ENCODE measurements at regions not wholly inside any gene's neighbourhood (a gene's known extent, or its start where the extent isn't known, plus 50 kb on each side); places are given as distances from the start of the nearest gene placed in this dataset.

DNA sequence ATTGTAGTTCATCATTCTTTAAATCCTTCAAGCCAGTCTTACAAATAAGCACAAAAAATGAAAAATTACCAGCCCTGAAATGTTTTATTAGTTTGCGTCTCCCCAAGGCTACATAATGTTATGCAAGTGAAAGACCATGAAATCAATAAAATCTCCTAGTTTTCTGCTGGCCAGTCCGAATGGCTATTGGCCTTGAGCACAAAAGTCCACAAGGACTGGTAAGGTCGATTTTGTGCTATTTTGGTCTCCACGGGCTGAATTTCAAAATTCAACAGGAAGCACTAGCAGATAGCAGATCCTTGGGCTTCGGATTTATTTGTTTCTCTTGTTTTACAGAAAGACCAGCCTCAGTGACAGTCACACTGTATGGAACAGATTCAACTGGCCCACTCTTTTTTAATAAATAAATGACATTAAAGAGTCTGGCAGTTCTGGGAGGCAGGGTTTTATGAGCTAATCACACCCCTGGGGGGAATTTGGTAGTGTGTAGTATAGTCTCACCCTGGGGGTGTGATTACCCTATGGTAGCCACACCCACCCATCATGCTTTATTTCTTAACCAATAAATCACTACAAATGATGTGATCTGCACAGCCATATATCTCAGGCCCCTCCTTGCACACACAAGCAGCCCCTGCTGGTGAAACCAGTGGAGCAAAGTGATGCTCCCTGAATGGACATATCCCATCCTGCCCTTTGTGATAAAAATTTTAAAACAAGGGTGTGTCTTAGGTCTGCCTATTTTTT is 51.1 kb upstream of the TMEM33 start:
- H3K36me3 ChIP-seq = no peaks in the 10 kb centered on the region
- intact Hi-C loops (cut with DNase I) = no loop called here
- H3K27ac ChIP-seq = no peak overlapping the region
- TF ChIP-seq, protein P1, sequence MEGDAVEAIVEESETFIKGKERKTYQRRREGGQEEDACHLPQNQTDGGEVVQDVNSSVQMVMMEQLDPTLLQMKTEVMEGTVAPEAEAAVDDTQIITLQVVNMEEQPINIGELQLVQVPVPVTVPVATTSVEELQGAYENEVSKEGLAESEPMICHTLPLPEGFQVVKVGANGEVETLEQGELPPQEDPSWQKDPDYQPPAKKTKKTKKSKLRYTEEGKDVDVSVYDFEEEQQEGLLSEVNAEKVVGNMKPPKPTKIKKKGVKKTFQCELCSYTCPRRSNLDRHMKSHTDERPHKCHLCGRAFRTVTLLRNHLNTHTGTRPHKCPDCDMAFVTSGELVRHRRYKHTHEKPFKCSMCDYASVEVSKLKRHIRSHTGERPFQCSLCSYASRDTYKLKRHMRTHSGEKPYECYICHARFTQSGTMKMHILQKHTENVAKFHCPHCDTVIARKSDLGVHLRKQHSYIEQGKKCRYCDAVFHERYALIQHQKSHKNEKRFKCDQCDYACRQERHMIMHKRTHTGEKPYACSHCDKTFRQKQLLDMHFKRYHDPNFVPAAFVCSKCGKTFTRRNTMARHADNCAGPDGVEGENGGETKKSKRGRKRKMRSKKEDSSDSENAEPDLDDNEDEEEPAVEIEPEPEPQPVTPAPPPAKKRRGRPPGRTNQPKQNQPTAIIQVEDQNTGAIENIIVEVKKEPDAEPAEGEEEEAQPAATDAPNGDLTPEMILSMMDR (IDR thresholded peaks at IDR 0.05) = no peak
- no peaks in the 10 kb centered on the region for H3K9me3 ChIP-seq
- ATAC-seq (no peak), DNase-seq (no peak)
- H3K4me1 ChIP-seq = peaks cover 23% of the 10 kb centered on the region
- H3K27me3 ChIP-seq (ENCODE audit: low read depth) = peaks cover 55% of the 10 kb centered on the region
- no peak overlapping the region for H3K4me3 ChIP-seq

DNA sequence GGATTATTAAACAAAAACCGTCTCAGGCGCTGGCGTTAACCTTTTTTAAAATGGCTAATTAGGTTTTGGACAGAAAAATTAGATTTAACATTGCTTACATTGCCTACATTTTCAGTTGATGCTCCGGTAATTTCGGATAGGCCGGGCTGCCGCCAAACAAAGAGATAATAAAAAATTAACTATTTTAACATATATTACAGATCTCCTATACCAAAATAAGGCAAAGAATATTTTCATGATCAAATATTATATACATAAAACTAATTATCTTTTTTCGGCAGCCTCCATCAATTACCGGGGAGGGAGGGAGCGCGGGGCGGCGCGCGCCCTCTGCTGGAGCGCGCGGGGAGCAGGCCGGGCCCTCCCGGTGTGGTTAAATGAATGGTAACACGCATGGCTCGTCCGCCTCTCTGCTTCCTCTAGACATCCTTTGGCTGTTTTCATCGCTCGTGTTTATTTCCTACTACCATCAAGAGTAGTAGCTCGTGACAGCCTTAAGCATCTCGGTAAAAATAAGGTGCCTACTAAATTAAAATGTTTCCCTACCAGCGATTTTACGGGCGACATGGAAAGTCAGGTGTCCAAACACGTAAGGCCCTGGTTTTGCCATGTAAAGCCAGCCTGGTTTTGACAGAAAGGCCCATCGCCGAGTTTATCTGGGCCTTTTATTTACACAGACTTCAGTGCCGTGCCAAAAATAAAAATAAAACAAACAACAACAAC is 52.4 kb upstream of the TMEM33 start:
- intact Hi-C loops (cut with DNase I) = no loop called here
- Histone ChIP-seq H3K27me3 (ENCODE audit: low read depth) (peaks cover 69% of the 10 kb centered on the region), H3K4me1 (peaks cover 23% of the 10 kb centered on the region), H3K9me3 (no peaks in the 10 kb centered on the region), H3K36me3 (no peaks in the 10 kb centered on the region), H3K27ac (no peak overlapping the region), H3K4me3 (peak overlapping the region; percentile 48)
- ATAC-seq (peak; percentile 85 to 86), DNase-seq (peak; percentile 69)
- TF ChIP-seq, protein P1 (IDR thresholded peaks at IDR 0.05) = peak; percentile 91

DNA sequence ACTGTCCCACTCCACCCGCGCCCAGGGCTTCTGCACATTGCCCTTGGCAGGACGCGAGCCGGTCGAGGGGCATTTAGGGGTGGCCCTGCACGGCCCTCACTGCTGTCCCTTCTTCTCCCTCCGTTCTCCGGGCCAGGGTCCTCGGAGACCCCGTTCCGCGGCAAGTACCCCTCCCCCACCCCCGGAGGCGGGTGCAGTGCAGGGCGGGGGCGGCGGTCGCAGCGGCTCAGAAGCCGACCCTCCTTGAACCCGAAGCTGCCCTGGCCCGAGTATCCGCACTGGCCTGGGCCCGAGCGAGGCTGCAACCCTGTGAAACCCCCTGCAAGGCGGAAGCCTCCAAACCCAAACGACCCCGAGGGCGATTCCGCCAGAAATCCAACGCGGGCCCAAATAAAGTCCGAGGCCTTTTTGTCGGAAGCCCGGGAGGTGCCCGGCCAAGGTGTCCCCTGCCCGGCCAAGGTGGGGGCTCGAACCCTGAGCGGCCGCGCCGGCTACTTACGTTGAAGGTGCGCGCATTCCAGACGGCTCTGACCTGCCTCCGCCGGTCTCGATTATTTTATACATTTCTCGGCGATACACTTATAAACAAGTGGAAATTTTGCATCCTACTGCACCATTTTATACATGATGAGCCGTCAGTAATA is 53.1 kb upstream of the TMEM33 start:
- H3K27me3 ChIP-seq (ENCODE audit: low read depth) = peaks cover 73% of the 10 kb centered on the region
- peak overlapping the region; percentile 48 for H3K4me3 ChIP-seq
- ATAC-seq = peak; percentile 28 to 37
- intact Hi-C loops (cut with DNase I) = no loop called here
- no peak overlapping the region for H3K27ac ChIP-seq
- DNase-seq = no peak
- TF ChIP-seq, protein P1 (IDR thresholded peaks at IDR 0.05) = no peak
- peaks cover 23% of the 10 kb centered on the region for H3K4me1 ChIP-seq
- H3K9me3 ChIP-seq = no peaks in the 10 kb centered on the region
- no peaks in the 10 kb centered on the region for H3K36me3 ChIP-seq

DNA sequence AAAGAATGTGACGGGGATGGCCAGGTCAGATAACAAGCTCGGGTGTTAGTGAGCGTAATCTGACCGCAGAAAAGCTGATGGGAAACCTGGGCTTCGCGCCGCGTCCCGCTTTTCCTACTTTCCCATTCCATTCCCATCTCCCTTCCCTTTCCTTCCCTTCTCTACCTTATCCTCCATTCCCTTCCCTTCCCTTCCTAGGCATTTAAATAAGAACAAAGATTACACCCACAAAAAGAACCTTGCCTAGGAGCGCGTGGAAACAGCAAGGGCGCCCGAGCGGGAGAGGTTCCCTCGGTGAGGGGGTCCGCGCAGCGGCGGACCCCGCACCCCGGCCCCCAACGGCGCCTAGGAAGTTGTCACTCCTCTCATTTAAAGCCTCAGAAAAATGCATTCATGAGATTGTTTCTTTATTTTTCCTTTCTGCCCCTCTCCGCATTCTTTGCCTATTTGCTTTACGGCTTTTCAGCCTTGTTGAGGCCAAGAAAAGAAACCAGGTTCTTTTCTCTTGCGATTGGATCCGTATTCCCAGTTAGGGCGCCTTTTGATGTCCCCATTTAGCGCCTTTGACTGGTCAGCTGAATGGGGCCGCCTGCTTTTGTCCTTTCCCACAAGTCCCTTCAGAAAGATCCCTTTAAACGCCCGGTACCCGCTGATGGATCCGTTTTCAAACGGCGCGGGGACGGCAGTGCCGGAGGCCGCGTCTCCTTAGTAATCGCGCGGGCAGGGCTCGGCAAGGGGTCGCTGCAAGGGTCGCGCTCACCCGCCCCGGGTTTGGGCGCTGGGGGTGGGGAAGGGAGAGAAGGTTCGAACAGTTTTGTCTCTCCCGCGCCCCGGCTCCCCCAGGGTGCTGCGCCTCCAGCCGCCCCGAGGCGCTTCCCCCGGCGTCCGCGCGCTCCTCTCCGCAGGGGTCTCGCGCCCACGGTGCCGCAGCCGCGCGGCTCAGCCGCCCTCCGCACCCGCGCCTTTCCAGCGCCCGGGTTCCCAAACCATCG is 54.1 kb upstream of the TMEM33 start:
- H3K9me3 ChIP-seq = no peaks in the 10 kb centered on the region
- ATAC-seq (peak; percentile 4 to 9), DNase-seq (no peak)
- peaks cover 71% of the 10 kb centered on the region for H3K27me3 ChIP-seq (ENCODE audit: low read depth)
- H3K36me3 ChIP-seq = no peaks in the 10 kb centered on the region
- intact Hi-C loops (cut with DNase I) = no loop called here
- H3K4me3 ChIP-seq = peak overlapping the region; percentile 48
- TF ChIP-seq, protein P1 (IDR thresholded peaks at IDR 0.05) = no peak
- no peak overlapping the region for H3K27ac ChIP-seq
- H3K4me1 ChIP-seq = peaks cover 23% of the 10 kb centered on the region

All from lower lobe of right lung (tissue), 2 donors.